Endothelial cell (in vitro differentiated cells): ENCODE measurements at regions not wholly inside any gene's neighbourhood (a gene's known extent, or its start where the extent isn't known, plus 50 kb on each side); places are given as distances from the start of the nearest gene placed in this dataset.

Experiments used
- DNase-seq: peaks from one replicate; pipeline ENCODE4 v3.0.0; 2021; ENCODE audit warnings: low spot score
- H3K27ac Mint-ChIP-seq: one replicate; pipeline ENCODE4 v1.8.0; 2021; ENCODE audit warnings: mixed read lengths, inconsistent platforms; ENCODE audit not compliant: unreplicated experiment
- H3K27me3 Mint-ChIP-seq: one replicate; pipeline ENCODE4 v1.8.0; 2021; ENCODE audit warnings: mild to moderate bottlenecking, moderate library complexity, mixed read lengths, inconsistent platforms; ENCODE audit not compliant: unreplicated experiment
- H3K36me3 Mint-ChIP-seq: one replicate; pipeline ENCODE4 v1.8.0; 2021; ENCODE audit warnings: mild to moderate bottlenecking, low read depth, mixed read lengths, inconsistent platforms; ENCODE audit not compliant: unreplicated experiment
- H3K4me1 Mint-ChIP-seq: one replicate; pipeline ENCODE4 v1.8.0; 2021; ENCODE audit warnings: mild to moderate bottlenecking, mixed read lengths, inconsistent platforms; ENCODE audit not compliant: unreplicated experiment
- H3K4me3 Mint-ChIP-seq: one replicate; pipeline ENCODE4 v1.8.0; 2021; ENCODE audit warnings: mild to moderate bottlenecking, mixed read lengths, inconsistent platforms; ENCODE audit not compliant: unreplicated experiment
- H3K9me3 Mint-ChIP-seq: one replicate; pipeline ENCODE4 v1.8.0; 2021; ENCODE audit warnings: mixed read lengths, inconsistent platforms; ENCODE audit not compliant: unreplicated experiment
- CTCF ChIP-seq: fragments of 200-600 bp; sonication (generic); IDR thresholded peaks from one replicate; pipeline ENCODE4 v1.5.0; 2021; ENCODE audit warnings: antibody characterized with exemption; ENCODE audit not compliant: unreplicated experiment

- DNase-seq = no peak
- TF ChIP-seq CTCF = no peak
- Mint-ChIP-seq H3K4me1 (peaks cover 14% of the 10 kb centered on the region), H3K9me3 (no peaks in the 10 kb centered on the region), H3K27ac (no peak overlapping the region), H3K4me3 (no peak overlapping the region), H3K36me3 (no peaks in the 10 kb centered on the region), H3K27me3 (no peaks in the 10 kb centered on the region)
Observed at GRCh38 chr3:144119633-144120032, 148.0 kb downstream of the DIPK2A start.

GRCh38 chr3:144121661-144122060 lies 150.0 kb downstream of the DIPK2A start:
- no peak overlapping the region for H3K27ac Mint-ChIP-seq
- peaks cover 14% of the 10 kb centered on the region for H3K4me1 Mint-ChIP-seq
- H3K36me3 Mint-ChIP-seq = no peaks in the 10 kb centered on the region
- no peak overlapping the region for H3K4me3 Mint-ChIP-seq
- TF ChIP-seq CTCF = no peak
- no peak for DNase-seq
- H3K9me3 Mint-ChIP-seq = no peaks in the 10 kb centered on the region
- H3K27me3 Mint-ChIP-seq = no peaks in the 10 kb centered on the region

DNA sequence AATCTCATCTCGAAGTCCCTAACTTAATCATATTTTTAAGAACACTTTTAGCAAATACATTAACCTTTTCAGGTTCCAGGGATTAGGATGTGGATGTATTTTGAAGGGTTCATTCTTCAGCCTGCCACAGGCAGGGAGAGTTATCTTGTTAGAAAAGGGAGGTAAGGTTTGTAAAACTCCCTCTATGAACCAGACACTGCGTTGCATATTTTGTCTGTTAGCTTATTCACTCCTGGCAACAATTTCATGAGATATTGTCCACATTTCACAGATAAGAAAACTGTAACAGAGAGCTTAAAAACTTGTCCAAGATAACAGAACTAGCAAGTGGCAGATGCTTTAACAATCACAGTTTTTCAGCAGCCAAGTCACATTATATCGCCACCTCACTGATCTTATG lies 155.4 kb downstream of the DIPK2A start:
- no peak for DNase-seq
- no peak for TF ChIP-seq CTCF
- Mint-ChIP-seq H3K27me3 (no peaks in the 10 kb centered on the region), H3K36me3 (no peaks in the 10 kb centered on the region), H3K9me3 (no peaks in the 10 kb centered on the region), H3K4me3 (no peak overlapping the region), H3K4me1 (peaks cover 14% of the 10 kb centered on the region), H3K27ac (no peak overlapping the region)

DNA sequence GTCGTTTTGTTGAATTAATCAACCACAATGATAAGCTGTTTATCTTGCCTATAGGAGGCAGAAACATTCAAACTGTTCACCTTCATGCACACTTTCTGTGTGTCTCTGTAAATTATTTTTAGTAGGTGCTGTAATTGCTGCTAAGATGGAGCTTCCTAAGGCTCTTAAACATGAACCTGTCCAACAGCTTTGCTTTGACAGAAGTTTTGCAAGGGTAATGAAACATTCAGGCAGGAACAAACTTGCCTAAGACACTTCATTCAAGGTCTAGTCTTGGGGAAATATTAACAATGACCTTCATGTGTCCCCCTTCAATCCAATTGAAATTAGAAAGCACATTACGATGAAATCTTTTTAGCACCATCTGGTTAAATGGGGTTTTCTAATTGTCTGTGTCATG lies 156.1 kb downstream of the DIPK2A start:
- Mint-ChIP-seq H3K36me3 (no peaks in the 10 kb centered on the region), H3K4me3 (no peak overlapping the region), H3K9me3 (no peaks in the 10 kb centered on the region), H3K27me3 (no peaks in the 10 kb centered on the region), H3K4me1 (peaks cover 9% of the 10 kb centered on the region), H3K27ac (no peak overlapping the region)
- no peak for TF ChIP-seq CTCF
- DNase-seq = no peak

DNA sequence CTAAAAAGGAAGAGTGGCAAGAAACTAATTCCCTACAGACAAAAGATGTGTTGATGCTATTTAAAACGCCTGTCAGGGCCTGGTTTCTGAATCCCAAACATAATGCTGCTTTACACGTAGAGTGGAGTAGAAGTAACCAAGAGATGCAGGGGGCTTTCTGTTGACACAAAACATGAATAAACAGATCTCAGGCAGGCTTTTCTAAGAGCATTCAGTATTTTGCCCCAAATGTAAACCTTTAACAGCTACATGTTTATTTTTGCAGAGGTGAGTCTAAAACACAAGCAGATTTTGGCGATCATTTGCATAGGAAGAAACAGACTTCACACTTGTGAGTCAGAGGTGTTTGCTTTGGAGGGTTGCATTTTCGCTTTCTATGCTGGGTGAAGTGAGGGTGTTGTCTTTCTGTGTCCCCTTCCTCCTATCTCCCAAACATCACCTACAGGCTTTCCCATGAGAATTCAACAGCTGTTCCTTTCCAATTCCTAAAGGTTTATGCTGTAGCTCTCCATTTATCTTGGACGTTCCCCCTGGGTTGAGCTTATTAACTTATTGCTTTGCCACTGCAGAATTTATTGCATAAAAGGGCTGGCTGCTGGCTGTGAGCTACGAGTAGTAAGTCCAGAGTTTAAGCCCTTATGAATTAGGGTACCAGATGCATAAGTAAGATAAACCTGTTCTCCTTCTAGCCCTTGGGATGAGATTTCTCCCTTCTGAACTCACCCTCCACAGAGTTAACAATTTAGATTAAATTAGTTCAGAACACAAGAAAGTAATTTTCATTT lies 156.7 kb downstream of the DIPK2A start:
- Mint-ChIP-seq H3K4me1 (peaks cover 4% of the 10 kb centered on the region), H3K9me3 (no peaks in the 10 kb centered on the region), H3K36me3 (no peaks in the 10 kb centered on the region), H3K27me3 (no peaks in the 10 kb centered on the region), H3K27ac (no peak overlapping the region), H3K4me3 (no peak overlapping the region)
- DNase-seq = no peak
- TF ChIP-seq CTCF = no peak
